Natural killer cell (primary cell): ENCODE measurements at regions not wholly inside any gene's neighbourhood (a gene's known extent, or its start where the extent isn't known, plus 50 kb on each side); places are given as distances from the start of the nearest gene placed in this dataset.

Source experiments
- ATAC-seq, 3 donors: fragments of 150-1000 bp in 2 of 3; fragments of 200-7000 bp in 1 of 3; cut with Tn5 transposase; 1 replicate in 1 of 3; 2 replicates in 2 of 3; pipeline ENCODE4 v1.10.0; 2021; ENCODE audit warnings: mild to moderate bottlenecking in 2 of 3, moderate library complexity in 2 of 3
- DNase-seq, 2 donors: peaks; one replicate each; pipeline versions ENCODE4 v3.0.0 to v3.0.0-alpha.2; 2013 to 2021; ENCODE audit warnings: mixed read lengths in 1 of 2
- H3K27ac ChIP-seq: one replicate; pipeline ENCODE4 v1.5.1; 2013; ENCODE audit warnings: mild to moderate bottlenecking, low read length
- H3K27me3 ChIP-seq: one replicate; pipeline ENCODE4 v1.6.1; 2013; ENCODE audit warnings: low read length; ENCODE audit not compliant: control insufficient read depth, insufficient read depth
- H3K36me3 ChIP-seq: one replicate; pipeline ENCODE4 v1.6.1; 2013; ENCODE audit warnings: low read length; ENCODE audit not compliant: control insufficient read depth, insufficient read depth
- H3K4me1 ChIP-seq: one replicate; pipeline ENCODE4 v1.6.1; 2013; ENCODE audit warnings: low read length; ENCODE audit not compliant: control insufficient read depth, insufficient read depth
- H3K4me3 ChIP-seq: one replicate; pipeline ENCODE4 v1.5.1; 2013; ENCODE audit warnings: low read length
- H3K9me3 ChIP-seq: one replicate; pipeline ENCODE4 v1.6.1; 2013; ENCODE audit warnings: low read length; ENCODE audit not compliant: control insufficient read depth, insufficient read depth
- H3K27ac Mint-ChIP-seq, 2 donors: one replicate each; pipeline ENCODE4 v1.8.0; 2022; ENCODE audit warnings: mild to moderate bottlenecking in 2 of 2, mixed read lengths in 2 of 2, moderate library complexity in 1 of 2
- H3K27me3 Mint-ChIP-seq, 2 donors: one replicate each; pipeline ENCODE4 v1.8.0; 2022; ENCODE audit warnings: low read depth in 2 of 2, mixed read lengths in 2 of 2
- H3K36me3 Mint-ChIP-seq: one replicate; pipeline ENCODE4 v1.8.0; 2022; ENCODE audit warnings: mixed read lengths
- H3K4me1 Mint-ChIP-seq, 2 donors: one replicate each; pipeline ENCODE4 v1.8.0; 2022; ENCODE audit warnings: mixed read lengths in 2 of 2
- H3K4me3 Mint-ChIP-seq: one replicate; pipeline ENCODE4 v1.8.0; 2022; ENCODE audit warnings: mild to moderate bottlenecking, moderate library complexity, mixed read lengths
- H3K9me3 Mint-ChIP-seq, 2 donors: one replicate each; pipeline ENCODE4 v1.8.0; 2022; ENCODE audit warnings: mixed read lengths in 2 of 2
- CTCF ChIP-seq: fragments of 200-600 bp; IDR thresholded peaks from one replicate; pipeline ENCODE4 v1.8.0; 2022; ENCODE audit warnings: antibody characterized with exemption
- WGBS: methylation state at CpG from one replicate; pipeline ENCODE4 v1.1.7; 2013; ENCODE audit warnings: missing lambda C conversion rate; ENCODE audit not compliant: insufficient coverage; 5-methylcytosine and 5-hydroxymethylcytosine counted together
- intact Hi-C: fragments of 100-400 bp; cut with micrococcal nuclease; formaldehyde crosslinking; loops from one replicate; pipeline ENCODE4 v1.14.2; 2022

DNA sequence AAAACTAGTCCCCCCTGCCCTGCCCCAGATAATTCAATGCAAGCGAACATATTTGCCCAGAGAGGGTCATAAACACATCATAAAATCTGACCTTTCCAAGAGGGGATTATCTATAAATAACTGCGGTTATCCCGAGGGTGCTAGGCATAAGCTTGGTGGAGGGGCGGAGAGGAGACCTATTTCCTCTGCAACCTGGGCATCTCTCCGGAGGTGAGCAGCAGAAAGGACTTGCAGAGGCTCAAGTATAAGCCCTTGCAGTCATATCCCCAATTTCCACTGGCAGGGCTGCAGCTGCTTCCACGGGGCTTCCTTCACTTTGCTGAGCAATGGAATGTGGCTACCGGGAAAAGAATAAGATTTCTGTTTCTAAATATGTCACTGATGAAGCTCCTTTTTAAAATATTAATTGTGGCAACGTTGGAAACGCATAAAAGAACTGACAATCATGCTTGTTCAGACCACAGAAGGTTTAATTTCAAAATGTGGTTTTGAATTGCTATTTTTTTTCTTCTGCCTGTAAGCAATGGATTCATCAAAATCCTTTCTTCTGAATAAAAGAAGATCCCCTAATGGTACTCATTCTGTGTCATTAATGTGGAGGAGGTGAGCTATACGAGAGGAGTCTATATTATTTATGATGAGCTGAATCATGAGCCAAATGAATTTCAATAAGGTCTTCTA lies 268.9 kb upstream of the ATP2B1 start:
- no peaks in the 10 kb centered on the region for H3K36me3 ChIP-seq
- Mint-ChIP-seq H3K9me3 (no peaks in the 10 kb centered on the region), H3K36me3 (no peaks in the 10 kb centered on the region), H3K27ac (no peak overlapping the region), H3K27me3 (no peaks in the 10 kb centered on the region), H3K4me3 (no peak overlapping the region), H3K4me1 (peaks cover 0 to 5% of the 10 kb centered on the region in 2 donors)
- H3K27me3 ChIP-seq: no peaks in the 10 kb centered on the region
- intact Hi-C loops: no loop called here
- TF ChIP-seq CTCF: no peak
- H3K4me1 ChIP-seq: no peaks in the 10 kb centered on the region
- ATAC-seq (no peak), DNase-seq (no peak)
- WGBS: 82% methylated on average over 10 of the region's 10 CpGs
- H3K27ac ChIP-seq: no peak overlapping the region
- no peaks in the 10 kb centered on the region for H3K9me3 ChIP-seq
- H3K4me3 ChIP-seq: no peak overlapping the region

GRCh38 chr12:89976866-89977265 lies 268.2 kb upstream of the ATP2B1 start:
- no peaks in the 10 kb centered on the region for H3K36me3 Mint-ChIP-seq
- Histone ChIP-seq H3K27ac (no peak overlapping the region), H3K4me1 (no peaks in the 10 kb centered on the region), H3K4me3 (no peak overlapping the region), H3K9me3 (no peaks in the 10 kb centered on the region), H3K36me3 (no peaks in the 10 kb centered on the region), H3K27me3 (no peaks in the 10 kb centered on the region)
- no peaks in the 10 kb centered on the region for H3K9me3 Mint-ChIP-seq
- WGBS: 94% methylated on average over 4 of the region's 4 CpGs
- H3K27ac Mint-ChIP-seq: no peak overlapping the region
- TF ChIP-seq CTCF: no peak
- intact Hi-C loops: no loop called here
- peaks cover 0 to under 1% of the 10 kb centered on the region in 2 donors for H3K27me3 Mint-ChIP-seq
- H3K4me3 Mint-ChIP-seq: no peak overlapping the region
- ATAC-seq (no peak), DNase-seq (no peak)
- peaks cover 3 to 7% of the 10 kb centered on the region in 2 donors for H3K4me1 Mint-ChIP-seq

DNA sequence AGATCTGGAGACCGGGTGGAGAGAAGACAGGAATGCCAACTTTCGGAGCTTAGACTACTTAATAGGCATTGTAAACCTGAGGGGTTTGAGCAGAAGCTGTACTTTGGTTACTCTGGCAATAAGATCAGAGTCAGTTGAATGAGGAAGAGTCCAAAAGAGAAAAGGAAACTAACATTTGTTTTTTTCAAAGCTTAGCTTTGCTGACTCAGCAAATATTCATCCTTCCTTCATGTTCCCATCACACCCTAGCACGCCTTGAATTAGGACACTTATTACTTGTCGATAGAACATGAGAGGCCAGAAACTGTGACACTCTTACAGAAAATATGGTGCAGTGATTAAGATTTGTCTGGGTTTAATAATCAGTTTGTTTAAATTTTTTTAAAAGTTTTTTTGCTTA lies 266.9 kb upstream of the ATP2B1 start:
- H3K36me3 ChIP-seq: no peaks in the 10 kb centered on the region
- Mint-ChIP-seq H3K9me3 (no peaks in the 10 kb centered on the region), H3K4me1 (peaks cover 13 to 14% of the 10 kb centered on the region in 2 donors), H3K36me3 (no peaks in the 10 kb centered on the region), H3K27ac (no peak overlapping the region), H3K27me3 (peaks cover 5 to 9% of the 10 kb centered on the region in 2 donors), H3K4me3 (no peak overlapping the region)
- H3K27me3 ChIP-seq: no peaks in the 10 kb centered on the region
- H3K4me3 ChIP-seq: no peak overlapping the region
- no peak for ATAC-seq
- no peak overlapping the region for H3K27ac ChIP-seq
- no peaks in the 10 kb centered on the region for H3K9me3 ChIP-seq
- DNase-seq: no peak
- intact Hi-C loops: no loop called here
- 94% methylated on average over 3 of the region's 4 CpGs for WGBS
- TF ChIP-seq CTCF: no peak
- no peaks in the 10 kb centered on the region for H3K4me1 ChIP-seq

- Mint-ChIP-seq H3K27ac (peak overlapping the region in 1 of 2 donors; percentile 27), H3K9me3 (no peaks in the 10 kb centered on the region), H3K27me3 (peaks cover 15 to 19% of the 10 kb centered on the region in 2 donors), H3K4me1 (peaks cover 15 to 18% of the 10 kb centered on the region in 2 donors), H3K36me3 (no peaks in the 10 kb centered on the region), H3K4me3 (no peak overlapping the region)
- Histone ChIP-seq H3K4me1 (no peaks in the 10 kb centered on the region), H3K27ac (no peak overlapping the region), H3K36me3 (no peaks in the 10 kb centered on the region), H3K27me3 (no peaks in the 10 kb centered on the region), H3K4me3 (no peak overlapping the region), H3K9me3 (no peaks in the 10 kb centered on the region)
- intact Hi-C loops: no loop called here
- TF ChIP-seq CTCF: no peak
- DNase-seq (no peak), ATAC-seq (no peak)
Measured at GRCh38 chr12:89971880-89972279, 263.2 kb upstream of the ATP2B1 start.
